Glomerular visceral epithelial cell (primary cell): ENCODE measurements at regions not wholly inside any gene's neighbourhood (a gene's known extent, or its start where the extent isn't known, plus 50 kb on each side); places are given as distances from the start of the nearest gene placed in this dataset.
"Not testable (repeated sequence)": the region's sequence is repeated elsewhere in the genome, so short reads cannot be mapped to it uniquely, and the experiment has no call there.

Experiments used
- DNase-seq: peaks from one replicate; pipeline ENCODE4 v3.0.0-alpha.2; 2016; ENCODE audit errors: extremely low spot score

DNA sequence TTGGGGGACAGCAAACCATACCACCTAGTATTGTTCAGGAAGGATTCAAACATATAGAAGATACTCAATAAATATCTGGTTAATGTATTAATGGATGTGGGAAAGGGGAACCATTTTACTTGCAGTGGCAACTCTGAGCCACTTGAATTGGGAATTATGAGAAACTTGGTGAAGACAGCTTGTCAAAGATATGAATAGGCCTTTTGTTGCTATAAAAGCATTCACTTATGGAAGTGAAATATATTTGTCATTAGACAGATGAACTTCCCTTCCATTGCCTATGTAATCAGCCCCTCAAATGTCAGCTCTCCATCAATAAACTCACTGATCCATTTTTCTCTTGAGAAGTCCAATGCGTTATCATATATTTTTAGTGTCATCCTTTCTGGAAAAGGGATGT, 56.1 kb downstream of the GPR85 start:
- no peak for DNase-seq

DNA sequence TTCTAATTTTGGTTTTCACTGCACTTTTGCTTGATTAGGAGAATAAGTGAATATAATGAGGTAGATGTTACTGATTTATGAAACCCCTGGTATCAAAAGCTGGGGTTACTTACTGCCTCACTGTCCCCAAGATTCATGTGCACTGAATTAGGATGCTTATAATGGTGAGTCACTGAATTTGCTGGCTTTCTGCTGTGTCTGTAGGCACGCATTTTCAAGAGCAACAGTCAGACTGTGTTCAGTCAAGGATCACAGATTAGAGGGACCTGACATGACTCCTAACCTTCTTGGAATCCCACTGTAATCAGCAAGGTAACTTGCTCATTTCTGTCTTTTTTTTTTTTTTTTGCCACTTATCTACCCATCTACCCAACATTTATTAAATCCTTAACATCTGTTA, 59.7 kb downstream of the GPR85 start:
- peak; percentile 53 for DNase-seq

DNA sequence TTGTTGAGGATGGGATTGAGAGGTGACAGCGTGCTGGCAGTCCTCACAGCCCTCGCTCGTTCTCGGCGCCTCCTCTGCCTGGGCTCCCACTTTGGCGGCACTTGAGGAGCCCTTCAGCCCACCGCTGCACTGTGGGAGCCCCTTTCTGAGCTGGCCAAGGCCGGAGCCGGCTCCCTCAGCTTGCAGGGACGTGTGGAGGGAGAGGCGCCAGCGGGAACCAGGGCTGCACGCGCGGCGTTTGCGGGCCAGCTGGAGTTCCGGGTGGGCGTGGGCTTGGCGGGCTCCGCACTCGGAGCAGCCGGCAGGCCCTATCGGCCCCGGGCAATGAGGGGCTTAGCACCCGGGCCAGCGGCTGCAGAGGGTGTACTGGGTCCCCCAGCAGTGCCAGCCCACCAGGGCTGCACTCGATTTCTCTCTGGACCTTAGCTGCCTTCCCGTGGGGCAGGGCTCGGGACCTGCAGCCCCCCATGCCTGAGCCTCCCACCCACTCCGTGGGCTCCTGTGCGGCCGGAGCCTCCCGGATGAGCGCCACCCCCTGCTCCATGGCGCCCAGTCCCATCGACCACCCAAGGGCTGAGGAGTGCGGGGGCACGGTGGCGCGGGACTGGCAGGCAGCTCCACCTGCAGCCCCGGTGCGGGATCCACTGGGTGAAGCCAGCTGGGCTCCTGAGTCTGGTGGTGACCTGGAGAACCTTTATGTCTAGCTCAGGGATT, 69.3 kb downstream of the GPR85 start:
- DNase-seq: not testable (repeated sequence)

DNA sequence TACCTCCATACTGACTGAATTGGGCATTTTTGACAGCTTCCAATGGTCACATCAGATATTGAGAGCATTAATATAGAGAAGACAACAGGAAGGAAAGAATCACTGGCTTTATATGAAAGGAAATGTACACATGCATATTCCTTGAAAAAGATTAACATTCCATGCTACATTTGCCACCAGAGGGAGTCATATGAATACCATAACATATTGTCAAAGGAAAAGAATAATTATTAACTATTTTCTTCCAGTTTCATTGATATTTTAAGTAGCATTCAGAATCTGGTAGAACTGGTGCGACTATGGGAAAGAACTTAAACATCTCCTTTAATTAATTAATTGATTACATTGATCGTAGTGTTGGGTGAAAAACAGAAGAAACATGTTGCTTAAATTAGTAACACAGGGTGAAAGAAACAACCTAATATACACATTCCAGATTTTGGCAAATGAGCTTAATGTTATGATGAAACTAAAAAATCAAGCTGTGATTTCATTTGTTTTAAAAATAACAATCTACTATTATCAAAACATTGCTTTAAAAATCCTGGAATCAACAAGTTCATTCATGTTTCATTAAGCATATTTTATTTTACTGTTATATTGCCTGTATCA, 71.5 kb downstream of the GPR85 start:
- DNase-seq: peak; percentile 41

DNA sequence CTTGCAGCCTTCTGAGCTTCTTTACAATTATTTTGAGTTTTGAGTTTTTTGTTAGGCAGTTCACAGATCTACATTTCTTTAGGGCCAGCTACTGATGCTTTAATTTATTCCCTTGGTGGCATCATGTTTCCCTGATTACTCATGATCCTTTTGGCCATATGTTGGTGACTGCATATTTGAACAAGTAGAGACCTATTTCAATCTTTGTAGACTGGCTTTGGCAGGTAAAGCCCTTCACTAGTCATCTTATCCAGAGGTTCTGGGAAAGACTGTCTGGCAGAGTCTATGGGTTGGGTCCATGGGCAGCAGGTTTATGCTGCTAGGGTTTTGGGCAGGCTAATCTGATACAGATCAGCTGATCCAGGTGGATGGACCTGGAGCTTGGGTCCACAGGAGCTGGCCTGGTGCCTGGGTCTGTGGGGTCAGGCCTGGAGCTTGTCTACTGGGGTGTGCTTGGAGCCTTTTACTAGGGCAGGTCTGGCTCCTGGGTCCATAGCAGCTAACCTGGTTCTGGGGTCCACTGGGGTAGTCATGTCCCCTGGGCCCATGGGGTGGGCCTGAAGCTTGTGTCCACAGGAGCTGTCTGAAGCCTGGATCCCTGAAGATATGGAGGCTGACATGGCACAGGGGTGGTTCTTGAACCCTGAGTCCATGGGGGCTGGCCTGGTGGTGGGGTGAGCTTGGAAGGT, 72.7 kb downstream of the GPR85 start:
- no peak for DNase-seq

DNA sequence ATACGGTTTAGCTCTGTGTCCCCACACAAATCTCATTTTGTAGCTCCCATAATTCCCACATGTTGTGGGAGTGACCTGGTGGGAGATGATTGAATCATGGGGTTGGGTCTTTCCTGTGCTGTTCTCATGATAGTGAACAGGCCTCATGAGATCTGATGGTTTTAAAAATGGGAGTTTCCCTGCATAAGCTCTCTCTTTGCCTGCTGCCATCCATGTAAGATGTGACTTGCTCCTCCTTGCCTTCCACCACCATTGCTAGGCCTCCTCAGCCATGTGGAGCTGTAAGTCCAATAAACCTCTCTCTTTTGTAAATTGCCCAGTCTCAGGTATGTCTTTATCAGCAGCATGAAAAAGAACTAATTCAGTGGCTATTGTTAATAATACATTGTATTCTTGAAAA, 73.8 kb downstream of the GPR85 start:
- not testable (repeated sequence) for DNase-seq

DNA sequence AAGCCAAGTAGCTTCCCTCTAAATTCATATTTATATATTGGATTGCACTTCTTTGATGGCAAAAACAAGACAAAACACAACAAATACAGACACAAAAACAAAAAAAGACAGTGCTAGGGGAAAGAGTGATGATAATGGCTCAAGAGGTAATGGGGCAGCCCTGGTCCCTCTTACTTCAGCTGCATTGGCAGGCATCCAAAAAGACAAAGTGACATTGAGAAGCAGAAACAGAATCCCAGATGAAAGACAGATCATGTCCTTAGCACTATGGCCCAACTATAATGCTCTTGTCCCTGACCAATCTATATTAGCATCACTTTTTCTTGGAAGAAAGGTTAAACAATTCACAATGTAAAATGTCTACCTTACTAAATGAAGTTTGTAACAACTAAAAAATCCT, 76.2 kb downstream of the GPR85 start:
- DNase-seq: no peak

DNA sequence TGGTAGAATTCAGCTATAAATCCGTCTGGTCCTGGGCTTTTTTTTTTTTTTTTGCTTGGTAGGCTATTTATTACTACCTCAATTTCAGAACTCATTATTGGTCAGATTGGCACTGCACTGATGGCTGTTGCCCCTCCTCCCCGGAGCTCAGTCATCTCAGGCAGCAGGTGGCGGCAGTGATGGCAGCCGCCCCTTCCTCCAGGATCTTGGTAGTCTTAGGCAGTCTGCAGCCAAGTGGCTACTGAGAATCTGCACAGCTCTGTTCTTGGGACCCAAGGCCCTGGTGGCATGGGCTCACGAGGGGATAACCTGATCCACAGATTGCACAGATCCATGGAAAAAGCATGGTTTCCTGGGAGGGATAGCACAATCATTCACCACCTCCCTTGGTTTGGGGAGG, 77.9 kb downstream of the GPR85 start:
- no peak for DNase-seq

DNA sequence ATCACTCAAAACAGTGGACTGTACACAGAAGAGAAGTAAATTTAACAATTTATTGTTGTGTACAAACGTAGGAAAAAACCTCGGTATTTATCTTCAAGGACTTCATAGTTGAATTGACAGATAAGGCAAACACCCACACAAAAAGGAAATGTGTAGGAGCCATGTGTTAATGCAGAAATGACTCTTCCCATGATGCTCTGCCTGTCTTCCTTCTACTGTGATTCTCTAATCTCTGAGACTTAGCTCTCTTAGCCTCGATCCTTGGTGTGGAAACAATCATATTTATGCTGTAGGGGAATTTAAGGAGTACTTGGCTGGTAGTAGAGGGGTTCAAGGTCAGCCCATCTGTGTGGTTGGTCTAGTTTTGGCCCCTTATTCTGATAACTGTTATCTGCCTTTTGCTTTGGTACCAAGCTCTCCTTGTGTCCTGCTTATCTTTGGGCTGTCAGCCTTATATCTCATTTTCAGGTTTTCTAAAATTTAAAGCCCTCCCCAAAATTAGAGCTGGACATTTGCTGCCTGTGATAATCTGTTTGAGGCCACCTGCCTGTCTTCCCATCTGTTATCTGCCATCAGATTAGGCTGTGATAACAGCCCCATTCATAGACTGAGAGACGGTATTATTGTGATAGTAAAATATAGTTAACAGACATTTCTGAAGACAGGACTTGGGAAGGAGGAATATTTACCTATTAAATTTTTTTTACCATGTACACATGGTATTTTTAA, 81.7 kb downstream of the GPR85 start:
- DNase-seq: no peak

DNA sequence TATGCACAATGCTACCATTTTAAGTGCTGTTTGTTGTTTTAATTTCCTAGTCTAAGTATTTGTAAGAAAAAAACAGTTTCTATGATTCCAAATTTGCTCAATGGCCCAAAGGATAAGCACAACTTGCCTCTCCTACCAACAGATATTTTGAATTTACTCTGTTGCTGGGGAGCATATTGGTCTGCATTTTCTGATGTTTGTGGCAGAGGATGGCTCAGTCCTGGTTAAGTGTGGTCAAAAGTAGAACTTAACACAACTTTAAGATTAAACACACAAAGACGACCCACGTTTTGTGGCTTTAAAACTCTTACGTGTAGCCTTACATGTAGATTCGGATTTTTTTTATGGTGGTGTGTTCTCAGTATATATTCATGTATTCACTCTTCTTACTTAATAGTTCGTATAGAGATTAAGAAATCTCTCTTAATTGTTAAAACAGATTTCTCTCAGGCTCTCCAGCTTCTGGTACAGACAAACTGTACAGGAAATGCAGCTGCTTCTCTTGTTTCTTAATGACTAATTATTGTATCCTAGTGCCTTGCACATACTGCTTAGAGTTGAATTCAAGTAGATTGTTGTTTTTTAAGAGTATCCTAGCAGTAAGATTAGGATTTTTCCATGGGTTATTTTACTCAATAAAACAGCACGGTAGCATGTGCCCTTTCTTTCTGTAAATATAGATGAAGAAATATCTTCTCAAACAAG, 86.2 kb downstream of the GPR85 start:
- no peak for DNase-seq

DNA sequence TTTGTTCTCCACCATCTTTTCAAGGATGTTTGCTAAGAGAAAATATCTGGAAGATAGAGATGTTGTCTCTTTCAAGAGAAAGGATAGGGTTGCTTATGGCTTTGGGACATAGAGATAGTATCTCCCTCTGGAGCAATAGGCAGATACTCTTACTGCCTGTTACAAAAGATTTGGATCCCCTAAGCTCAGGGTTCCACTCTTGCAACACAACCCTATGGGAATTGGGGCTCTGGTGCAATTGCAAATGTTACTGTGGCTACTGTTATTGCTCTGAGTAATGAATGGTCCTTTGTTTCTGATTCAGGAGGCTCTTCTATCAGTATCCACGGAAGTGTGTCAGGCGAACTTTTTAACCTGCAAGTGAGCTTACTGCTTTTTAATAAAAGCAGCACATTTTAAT, 88.8 kb downstream of the GPR85 start:
- DNase-seq: no peak

DNA sequence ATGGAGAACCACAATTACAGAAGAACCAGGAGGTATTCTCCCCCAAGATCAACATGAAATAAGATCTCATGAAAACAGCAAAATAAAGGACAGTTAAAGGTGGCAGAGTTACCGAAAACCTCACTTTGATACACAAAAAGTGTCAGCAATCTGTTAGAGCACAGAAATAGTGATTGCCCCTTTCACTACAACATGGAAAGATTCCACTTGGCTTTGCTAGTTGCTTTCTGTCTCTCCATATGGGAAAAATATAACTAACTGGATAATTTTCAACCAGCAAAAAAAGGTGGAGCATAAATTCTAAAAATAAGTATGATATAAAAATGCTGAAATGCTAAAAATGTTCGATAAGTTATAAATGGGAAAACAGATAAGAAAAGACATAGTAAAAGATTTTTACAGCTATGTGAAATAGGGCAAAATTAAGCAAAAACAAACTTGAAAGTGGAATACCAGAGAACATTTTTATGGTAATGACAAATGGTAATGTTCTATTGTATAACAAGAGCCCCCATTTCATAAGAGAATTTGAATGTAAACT, 90.2 kb downstream of the GPR85 start:
- no peak for DNase-seq

DNA sequence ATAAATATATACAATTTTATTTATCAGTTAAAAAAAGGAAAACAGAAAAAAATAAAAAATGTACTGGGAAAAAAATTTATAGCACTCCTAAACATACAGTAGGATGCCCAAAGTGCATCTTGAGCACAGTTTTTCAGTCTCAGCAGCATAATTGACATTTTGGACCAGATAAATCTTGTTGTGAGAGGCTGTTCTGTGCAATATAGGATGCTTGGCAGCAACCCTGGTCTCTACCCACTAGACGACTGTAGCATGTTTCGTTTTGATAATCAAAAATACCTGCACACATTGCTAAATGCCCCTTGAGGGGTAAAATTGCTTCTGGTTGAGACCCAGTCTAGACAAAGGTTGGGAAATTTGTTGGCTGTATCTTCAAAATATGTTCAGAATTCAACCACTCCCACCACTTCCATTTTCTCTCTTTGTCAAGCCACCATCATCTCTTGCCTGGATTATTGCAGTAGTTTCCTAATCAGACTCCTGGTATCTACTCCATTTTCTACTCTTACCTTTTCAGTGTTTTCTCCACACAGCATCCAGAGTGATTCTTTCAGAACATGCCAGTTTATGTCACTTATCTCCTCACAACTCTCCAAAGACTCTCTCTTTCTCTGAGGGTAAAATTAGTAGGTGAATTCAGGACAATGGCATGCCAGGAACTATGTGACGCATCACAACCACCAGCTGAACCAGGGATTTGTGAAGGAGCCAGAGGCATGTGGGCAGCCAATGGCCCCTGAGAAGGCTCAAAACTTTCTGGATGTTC, 91.4 kb downstream of the GPR85 start:
- DNase-seq: peak; percentile 76

DNA sequence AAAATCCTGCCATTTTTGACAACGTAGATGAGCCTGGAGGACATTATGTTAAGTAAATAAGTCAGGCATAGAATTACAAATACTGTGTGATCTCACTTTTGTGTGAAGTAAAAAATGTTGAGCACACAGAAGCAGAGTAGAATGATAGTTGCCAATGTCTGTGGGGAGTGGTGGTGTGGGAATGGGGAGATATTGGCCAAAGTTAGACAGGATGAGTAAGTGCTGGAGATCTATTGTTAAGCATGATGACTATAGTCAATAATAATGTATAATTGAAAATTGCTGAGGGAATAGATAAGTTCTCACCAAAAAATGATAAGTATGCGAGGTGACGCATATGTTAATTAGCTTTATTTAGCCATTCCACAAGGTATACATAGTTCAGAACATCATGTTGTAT, 92.0 kb downstream of the GPR85 start:
- no peak for DNase-seq

DNA sequence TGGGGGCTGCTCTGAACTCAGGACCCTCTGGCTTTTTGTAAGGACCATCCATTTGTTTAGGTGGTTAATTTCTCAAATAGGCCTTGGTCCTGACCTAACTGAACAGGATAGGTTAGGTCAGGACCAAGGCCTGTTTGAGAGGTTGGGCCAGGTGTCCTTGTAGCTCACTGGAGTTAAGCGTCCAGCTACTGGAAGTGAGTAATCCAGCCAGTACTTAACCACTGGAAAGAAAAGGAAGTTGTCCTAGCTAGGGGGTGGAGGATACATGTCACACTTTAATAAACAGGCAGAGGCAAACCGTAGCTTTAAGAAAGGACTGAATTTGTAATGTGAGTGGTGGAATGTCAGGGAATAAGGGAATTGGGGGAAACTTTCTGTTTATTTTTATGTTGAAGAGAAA, 96.0 kb downstream of the GPR85 start:
- DNase-seq: peak; percentile 58

DNA sequence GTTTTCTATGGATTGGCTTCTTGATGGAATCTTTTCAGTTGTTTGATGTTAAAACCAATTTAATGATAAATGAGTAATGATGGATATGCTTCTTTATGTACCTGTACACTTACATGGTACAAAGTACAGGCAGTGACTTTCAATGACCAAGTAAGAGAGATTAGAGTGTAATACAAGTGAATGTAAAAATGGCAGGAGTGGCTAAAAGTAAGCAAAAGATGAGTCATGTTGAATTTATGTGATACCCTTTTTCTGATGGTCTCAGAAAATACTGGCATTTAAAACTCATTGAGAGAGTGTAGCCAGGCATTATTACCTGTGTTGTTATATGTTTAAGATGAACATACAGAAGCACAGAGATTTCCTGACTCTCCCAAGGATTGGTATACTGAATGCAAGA, 97.1 kb downstream of the GPR85 start:
- DNase-seq: no peak

DNA sequence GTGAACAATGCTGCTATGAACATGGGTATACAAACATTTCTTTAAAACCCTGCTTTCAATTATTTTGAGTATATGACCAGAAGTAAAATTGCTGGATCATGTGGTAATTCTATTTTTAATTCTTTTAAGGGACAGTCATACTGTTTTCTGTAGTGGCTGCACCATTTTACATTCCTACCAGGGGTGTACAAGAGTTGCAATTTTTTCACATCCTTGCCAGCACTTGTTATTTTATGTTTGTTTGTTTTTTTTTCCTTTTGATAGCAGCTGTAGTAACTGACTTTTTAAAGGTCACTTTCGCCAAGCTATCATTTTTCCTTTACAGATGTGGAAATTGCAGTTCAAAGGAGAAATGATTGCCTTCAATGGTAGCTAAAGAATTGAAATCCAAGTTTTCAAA, 99.5 kb downstream of the GPR85 start:
- no peak for DNase-seq

DNA sequence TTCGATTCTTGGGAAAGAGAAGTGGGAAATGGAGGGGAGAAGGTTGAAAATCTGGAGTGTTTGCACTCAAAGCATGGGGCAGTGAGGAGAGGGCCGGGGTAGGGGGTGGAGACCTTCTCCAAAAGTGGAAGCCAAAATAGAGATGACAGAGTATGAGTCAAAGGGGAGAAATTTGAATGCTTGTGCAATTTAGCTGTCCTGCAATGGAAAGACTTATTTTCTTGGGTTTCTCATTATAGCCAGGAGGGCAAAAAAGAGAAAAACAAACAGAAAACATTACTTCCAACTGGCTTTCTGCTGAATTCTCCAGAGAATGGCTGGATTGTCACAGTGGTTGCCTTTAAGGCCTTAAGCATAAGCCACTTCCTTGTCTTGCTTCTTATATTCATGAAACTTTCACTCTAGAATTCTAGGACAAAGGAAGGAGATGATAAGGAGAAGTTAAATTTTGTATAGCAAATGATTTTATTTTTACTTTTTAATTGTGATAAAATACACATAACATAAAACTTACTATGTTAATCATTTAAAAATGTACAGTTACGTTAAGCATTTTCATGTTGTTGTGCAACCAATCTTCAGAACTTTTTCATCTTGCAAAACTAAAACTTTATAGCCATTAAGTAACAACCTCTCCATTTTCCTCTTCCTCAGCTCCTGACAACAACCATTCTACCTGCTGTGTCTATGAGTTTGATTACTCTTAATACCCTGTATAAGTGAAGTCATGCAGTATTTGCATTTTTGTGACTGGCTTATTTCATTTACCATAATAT, 100.2 kb downstream of the GPR85 start:
- DNase-seq: no peak

DNA sequence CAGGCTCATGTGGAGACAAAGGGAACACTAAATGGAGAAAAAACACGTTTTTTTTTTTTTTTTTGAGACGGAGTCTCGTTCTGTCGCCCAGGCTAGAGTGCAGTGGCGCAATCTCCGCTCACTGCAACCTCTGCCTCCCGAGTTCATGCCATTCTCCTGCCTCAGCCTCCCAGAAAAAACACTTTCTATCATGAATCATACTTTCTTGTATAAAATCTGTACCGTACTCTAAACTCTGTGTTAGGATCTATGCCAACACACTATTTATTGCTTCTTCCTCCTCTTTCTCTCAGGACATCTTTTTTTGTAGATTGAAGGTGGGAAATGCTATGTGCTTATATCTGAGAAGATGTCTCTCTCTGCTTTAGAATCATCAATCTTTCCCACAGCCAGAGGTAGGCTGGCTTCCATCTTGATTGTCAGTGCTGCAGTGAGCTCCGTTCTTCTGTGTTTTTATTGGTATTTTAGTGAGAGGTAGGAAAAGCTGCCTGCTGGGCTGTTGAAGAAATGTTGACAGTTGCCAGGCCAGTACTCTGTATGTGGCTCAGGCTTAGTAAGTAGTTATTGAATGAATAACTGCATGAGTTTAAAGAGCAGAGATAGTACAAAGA, 101.1 kb downstream of the GPR85 start:
- DNase-seq: no peak
